ENCODE measurements at regions not wholly inside any gene's neighbourhood (a gene's known extent, or its start where the extent isn't known, plus 50 kb on each side); places are given as distances from the start of the nearest gene placed in this dataset.

DNA sequence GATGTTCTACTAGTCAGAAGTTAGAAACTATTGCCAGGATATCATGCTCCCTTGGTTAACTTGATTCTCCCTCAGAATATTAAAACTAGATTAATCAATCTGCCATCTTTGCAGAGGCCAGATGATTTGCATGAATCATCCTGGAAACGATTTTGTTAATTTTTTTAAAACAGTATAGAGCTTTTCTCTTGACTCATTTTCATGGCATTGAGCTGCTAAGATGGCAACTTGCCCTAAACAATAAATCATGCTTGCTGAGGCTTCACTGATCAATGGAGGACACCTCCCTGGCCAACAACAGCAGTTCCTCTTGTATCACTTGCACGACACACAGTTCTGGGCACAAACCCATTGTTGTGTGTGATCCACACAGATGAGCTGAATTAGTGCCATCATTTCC is 109.1 kb downstream of the COL6A6 start:
- TF ChIP-seq POLR2AphosphoS5 (IDR thresholded peaks at IDR 0.05; ENCODE audit: low read depth, low read length) (no peak), POLR2A (IDR thresholded peaks at IDR 0.05; ENCODE audit: control extremely low read depth in 1 of 2, low read depth in 2 of 2, low read length in 2 of 2) (no peak)

Data from H1 (cell line).